WTC11 (cell line): ENCODE measurements at regions not wholly inside any gene's neighbourhood (a gene's known extent, or its start where the extent isn't known, plus 50 kb on each side); places are given as distances from the start of the nearest gene placed in this dataset.

Source experiments
- CBFB ChIP-seq: sonication (generic); formaldehyde crosslinking; IDR thresholded peaks from 2 replicates; pipeline ENCODE4 v1.8.1; 2022; ENCODE audit warnings: mild to moderate bottlenecking, low read depth, missing genetic modification reagents
- NFE2L1 ChIP-seq: sonication (generic); formaldehyde crosslinking; IDR thresholded peaks from 2 replicates; pipeline ENCODE4 v1.8.1; 2023; ENCODE audit warnings: missing genetic modification reagents
- NR3C1 ChIP-seq: sonication (generic); formaldehyde crosslinking; conservative IDR thresholded peaks from 2 replicates; pipeline ENCODE4 v1.8.1; 2023; ENCODE audit warnings: low read depth, mild to moderate bottlenecking, missing genetic modification reagents
- SP1 ChIP-seq: sonication (generic); formaldehyde crosslinking; conservative IDR thresholded peaks from 2 replicates; pipeline ENCODE4 v1.8.1; 2022; ENCODE audit warnings: missing genetic modification reagents
- ZNF423 ChIP-seq: fragments of 250-450 bp; sonication (Bioruptor Pico); IDR thresholded peaks from 2 replicates; pipeline ENCODE4 v2.1.2; 2022; ENCODE audit warnings: mild to moderate bottlenecking, moderate library complexity
- TF ChIP-seq, protein P1 (sequence below): fragments of 200-600 bp; IDR thresholded peaks from 2 replicates; pipeline ENCODE4 v1.8.0; 2022; ENCODE audit warnings: antibody characterized with exemption
- TF ChIP-seq, protein P2 (sequence below): sonication (generic); formaldehyde crosslinking; IDR thresholded peaks from 2 replicates; pipeline ENCODE4 v1.8.1; 2022; ENCODE audit warnings: missing genetic modification reagents, borderline replicate concordance
- TF ChIP-seq, protein P3 (sequence below): fragments of 250-450 bp; sonication (Bioruptor Pico); IDR thresholded peaks from 2 replicates; pipeline ENCODE4 v2.1.2; 2022; ENCODE audit warnings: mild to moderate bottlenecking, moderate library complexity
- TF ChIP-seq, protein P4 (sequence below): sonication (generic); formaldehyde crosslinking; IDR thresholded peaks from 2 replicates; pipeline ENCODE4 v1.8.0; 2023; ENCODE audit warnings: missing genetic modification reagents
- TF ChIP-seq, protein P5 (sequence below): sonication (generic); formaldehyde crosslinking; IDR thresholded peaks from 2 replicates; pipeline ENCODE4 v1.8.1; 2023; ENCODE audit warnings: mild to moderate bottlenecking, missing genetic modification reagents
- TF ChIP-seq, protein P6 (sequence below): sonication (generic); formaldehyde crosslinking; IDR thresholded peaks from 2 replicates; pipeline ENCODE4 v1.8.0; 2022; ENCODE audit warnings: mild to moderate bottlenecking, missing genetic modification reagents
- TF ChIP-seq, protein P7 (sequence below): sonication (generic); formaldehyde crosslinking; IDR thresholded peaks from 2 replicates; pipeline ENCODE4 v1.8.1; 2023; ENCODE audit warnings: mild to moderate bottlenecking, missing genetic modification reagents, moderate library complexity

DNA sequence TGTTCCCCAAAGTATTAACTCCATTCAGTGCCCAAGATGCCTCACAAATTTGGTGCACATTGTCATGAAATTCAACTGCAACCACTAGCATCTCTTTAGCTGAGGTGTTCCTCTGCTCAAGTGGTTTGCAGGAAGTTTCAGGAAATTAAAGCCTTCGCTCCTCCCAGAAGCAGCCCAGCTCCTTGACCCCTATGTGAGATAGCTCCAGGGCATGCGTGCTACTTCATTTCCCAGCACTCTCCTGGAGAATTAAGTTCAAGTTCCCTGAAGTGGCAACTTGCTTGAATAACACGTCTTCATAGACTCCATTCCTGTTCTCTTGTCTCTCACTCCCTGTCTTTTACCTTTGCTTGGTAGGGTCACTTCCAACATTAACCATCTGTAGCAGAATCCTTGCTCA lies 750.3 kb downstream of the REEP3 start:
- TF ChIP-seq, protein P1, sequence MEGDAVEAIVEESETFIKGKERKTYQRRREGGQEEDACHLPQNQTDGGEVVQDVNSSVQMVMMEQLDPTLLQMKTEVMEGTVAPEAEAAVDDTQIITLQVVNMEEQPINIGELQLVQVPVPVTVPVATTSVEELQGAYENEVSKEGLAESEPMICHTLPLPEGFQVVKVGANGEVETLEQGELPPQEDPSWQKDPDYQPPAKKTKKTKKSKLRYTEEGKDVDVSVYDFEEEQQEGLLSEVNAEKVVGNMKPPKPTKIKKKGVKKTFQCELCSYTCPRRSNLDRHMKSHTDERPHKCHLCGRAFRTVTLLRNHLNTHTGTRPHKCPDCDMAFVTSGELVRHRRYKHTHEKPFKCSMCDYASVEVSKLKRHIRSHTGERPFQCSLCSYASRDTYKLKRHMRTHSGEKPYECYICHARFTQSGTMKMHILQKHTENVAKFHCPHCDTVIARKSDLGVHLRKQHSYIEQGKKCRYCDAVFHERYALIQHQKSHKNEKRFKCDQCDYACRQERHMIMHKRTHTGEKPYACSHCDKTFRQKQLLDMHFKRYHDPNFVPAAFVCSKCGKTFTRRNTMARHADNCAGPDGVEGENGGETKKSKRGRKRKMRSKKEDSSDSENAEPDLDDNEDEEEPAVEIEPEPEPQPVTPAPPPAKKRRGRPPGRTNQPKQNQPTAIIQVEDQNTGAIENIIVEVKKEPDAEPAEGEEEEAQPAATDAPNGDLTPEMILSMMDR = no peak
- TF ChIP-seq, protein P2, sequence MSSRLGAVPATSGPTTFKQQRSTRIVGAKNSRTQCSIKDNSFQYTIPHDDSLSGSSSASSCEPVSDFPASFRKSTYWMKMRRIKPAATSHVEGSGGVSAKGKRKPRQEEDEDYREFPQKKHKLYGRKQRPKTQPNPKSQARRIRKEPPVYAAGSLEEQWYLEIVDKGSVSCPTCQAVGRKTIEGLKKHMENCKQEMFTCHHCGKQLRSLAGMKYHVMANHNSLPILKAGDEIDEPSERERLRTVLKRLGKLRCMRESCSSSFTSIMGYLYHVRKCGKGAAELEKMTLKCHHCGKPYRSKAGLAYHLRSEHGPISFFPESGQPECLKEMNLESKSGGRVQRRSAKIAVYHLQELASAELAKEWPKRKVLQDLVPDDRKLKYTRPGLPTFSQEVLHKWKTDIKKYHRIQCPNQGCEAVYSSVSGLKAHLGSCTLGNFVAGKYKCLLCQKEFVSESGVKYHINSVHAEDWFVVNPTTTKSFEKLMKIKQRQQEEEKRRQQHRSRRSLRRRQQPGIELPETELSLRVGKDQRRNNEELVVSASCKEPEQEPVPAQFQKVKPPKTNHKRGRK (CRISPR knock-in tag) = no peak
- TF ChIP-seq, protein P3, sequence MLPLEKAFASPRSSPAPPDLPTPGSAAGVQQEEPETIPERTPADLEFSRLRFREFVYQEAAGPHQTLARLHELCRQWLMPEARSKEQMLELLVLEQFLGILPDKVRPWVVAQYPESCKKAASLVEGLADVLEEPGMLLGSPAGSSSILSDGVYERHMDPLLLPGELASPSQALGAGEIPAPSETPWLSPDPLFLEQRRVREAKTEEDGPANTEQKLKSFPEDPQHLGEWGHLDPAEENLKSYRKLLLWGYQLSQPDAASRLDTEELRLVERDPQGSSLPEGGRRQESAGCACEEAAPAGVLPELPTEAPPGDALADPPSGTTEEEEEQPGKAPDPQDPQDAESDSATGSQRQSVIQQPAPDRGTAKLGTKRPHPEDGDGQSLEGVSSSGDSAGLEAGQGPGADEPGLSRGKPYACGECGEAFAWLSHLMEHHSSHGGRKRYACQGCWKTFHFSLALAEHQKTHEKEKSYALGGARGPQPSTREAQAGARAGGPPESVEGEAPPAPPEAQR = no peak
- TF ChIP-seq ZNF423 (CRISPR knock-in tag) = no peak
- TF ChIP-seq NR3C1 (CRISPR knock-in tag) = no peak
- TF ChIP-seq, protein P4, sequence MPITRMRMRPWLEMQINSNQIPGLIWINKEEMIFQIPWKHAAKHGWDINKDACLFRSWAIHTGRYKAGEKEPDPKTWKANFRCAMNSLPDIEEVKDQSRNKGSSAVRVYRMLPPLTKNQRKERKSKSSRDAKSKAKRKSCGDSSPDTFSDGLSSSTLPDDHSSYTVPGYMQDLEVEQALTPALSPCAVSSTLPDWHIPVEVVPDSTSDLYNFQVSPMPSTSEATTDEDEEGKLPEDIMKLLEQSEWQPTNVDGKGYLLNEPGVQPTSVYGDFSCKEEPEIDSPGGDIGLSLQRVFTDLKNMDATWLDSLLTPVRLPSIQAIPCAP (CRISPR knock-in tag) = no peak
- TF ChIP-seq, protein P5, sequence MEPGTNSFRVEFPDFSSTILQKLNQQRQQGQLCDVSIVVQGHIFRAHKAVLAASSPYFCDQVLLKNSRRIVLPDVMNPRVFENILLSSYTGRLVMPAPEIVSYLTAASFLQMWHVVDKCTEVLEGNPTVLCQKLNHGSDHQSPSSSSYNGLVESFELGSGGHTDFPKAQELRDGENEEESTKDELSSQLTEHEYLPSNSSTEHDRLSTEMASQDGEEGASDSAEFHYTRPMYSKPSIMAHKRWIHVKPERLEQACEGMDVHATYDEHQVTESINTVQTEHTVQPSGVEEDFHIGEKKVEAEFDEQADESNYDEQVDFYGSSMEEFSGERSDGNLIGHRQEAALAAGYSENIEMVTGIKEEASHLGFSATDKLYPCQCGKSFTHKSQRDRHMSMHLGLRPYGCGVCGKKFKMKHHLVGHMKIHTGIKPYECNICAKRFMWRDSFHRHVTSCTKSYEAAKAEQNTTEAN (CRISPR knock-in tag) = no peak
- no peak for TF ChIP-seq CBFB (CRISPR knock-in tag)
- TF ChIP-seq, protein P6, sequence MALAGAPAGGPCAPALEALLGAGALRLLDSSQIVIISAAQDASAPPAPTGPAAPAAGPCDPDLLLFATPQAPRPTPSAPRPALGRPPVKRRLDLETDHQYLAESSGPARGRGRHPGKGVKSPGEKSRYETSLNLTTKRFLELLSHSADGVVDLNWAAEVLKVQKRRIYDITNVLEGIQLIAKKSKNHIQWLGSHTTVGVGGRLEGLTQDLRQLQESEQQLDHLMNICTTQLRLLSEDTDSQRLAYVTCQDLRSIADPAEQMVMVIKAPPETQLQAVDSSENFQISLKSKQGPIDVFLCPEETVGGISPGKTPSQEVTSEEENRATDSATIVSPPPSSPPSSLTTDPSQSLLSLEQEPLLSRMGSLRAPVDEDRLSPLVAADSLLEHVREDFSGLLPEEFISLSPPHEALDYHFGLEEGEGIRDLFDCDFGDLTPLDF (CRISPR knock-in tag) = no peak
- TF ChIP-seq, protein P7, sequence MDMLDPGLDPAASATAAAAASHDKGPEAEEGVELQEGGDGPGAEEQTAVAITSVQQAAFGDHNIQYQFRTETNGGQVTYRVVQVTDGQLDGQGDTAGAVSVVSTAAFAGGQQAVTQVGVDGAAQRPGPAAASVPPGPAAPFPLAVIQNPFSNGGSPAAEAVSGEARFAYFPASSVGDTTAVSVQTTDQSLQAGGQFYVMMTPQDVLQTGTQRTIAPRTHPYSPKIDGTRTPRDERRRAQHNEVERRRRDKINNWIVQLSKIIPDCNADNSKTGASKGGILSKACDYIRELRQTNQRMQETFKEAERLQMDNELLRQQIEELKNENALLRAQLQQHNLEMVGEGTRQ (CRISPR knock-in tag) = no peak
- TF ChIP-seq NFE2L1 (CRISPR knock-in tag) = no peak
- no peak for TF ChIP-seq SP1
